ENCODE measurements at regions not wholly inside any gene's neighbourhood (a gene's known extent, or its start where the extent isn't known, plus 50 kb on each side); places are given as distances from the start of the nearest gene placed in this dataset.
A peak's percentile ranks its signal among the peaks of the same experiment; 100 is the strongest.

- Histone ChIP-seq H3K4me1 (ENCODE audit: insufficient read depth) (no peaks in the 10 kb centered on the region), H3K4me3 (ENCODE audit: low read depth, low read length) (no peak overlapping the region), H3K27ac (ENCODE audit: low read depth) (no peak overlapping the region), H3K36me3 (ENCODE audit: insufficient read depth) (no peaks in the 10 kb centered on the region)
- WGBS, result 10% methylated on average over 3 of the region's 3 CpGs
- DNase-seq (ENCODE audit: extremely low spot score), result no peak
These were observed 85.8 kb upstream of the WSCD2 start for GRCh38 chr12:108043286-108043685.

GRCh38 chr12:108043750-108044533 is 85.1 kb upstream of the WSCD2 start:
- Histone ChIP-seq H3K4me1 (ENCODE audit: insufficient read depth) (no peaks in the 10 kb centered on the region), H3K36me3 (ENCODE audit: insufficient read depth) (no peaks in the 10 kb centered on the region), H3K27ac (ENCODE audit: low read depth) (no peak overlapping the region), H3K4me3 (ENCODE audit: low read depth, low read length) (no peak overlapping the region)
- no peak for DNase-seq (ENCODE audit: extremely low spot score)
- 58% methylated on average over 7 of the region's 7 CpGs for WGBS

- no peak for DNase-seq (ENCODE audit: extremely low spot score)
- no peak overlapping the region for H3K4me3 ChIP-seq (ENCODE audit: low read depth, low read length)
- H3K27ac ChIP-seq (ENCODE audit: low read depth), result no peak overlapping the region
- no peaks in the 10 kb centered on the region for H3K4me1 ChIP-seq (ENCODE audit: insufficient read depth)
- H3K36me3 ChIP-seq (ENCODE audit: insufficient read depth), result no peaks in the 10 kb centered on the region
- WGBS, result 84% methylated on average over 10 of the region's 10 CpGs
These were observed 83.0 kb upstream of the WSCD2 start for GRCh38 chr12:108046135-108046534.

- Histone ChIP-seq H3K4me3 (ENCODE audit: low read depth, low read length) (no peak overlapping the region), H3K4me1 (ENCODE audit: insufficient read depth) (no peaks in the 10 kb centered on the region), H3K36me3 (ENCODE audit: insufficient read depth) (no peaks in the 10 kb centered on the region), H3K27ac (ENCODE audit: low read depth) (peak overlapping the region; percentile 1)
- no peak for DNase-seq (ENCODE audit: extremely low spot score)
- 39% methylated on average over 12 of the region's 12 CpGs for whole genome bisulfite sequencing
These were observed 82.4 kb upstream of the WSCD2 start for GRCh38 chr12:108046650-108047049.

GRCh38 chr12:108047071-108047550 is 82.0 kb upstream of the WSCD2 start:
- no peak overlapping the region for H3K4me3 ChIP-seq (ENCODE audit: low read depth, low read length)
- no peaks in the 10 kb centered on the region for H3K36me3 ChIP-seq (ENCODE audit: insufficient read depth)
- H3K27ac ChIP-seq (ENCODE audit: low read depth), result peak overlapping the region; percentile 1
- H3K4me1 ChIP-seq (ENCODE audit: insufficient read depth), result no peaks in the 10 kb centered on the region
- 24% methylated on average over 5 of the region's 5 CpGs for WGBS
- no peak for DNase-seq (ENCODE audit: extremely low spot score)

- H3K4me1 ChIP-seq (ENCODE audit: insufficient read depth), result no peaks in the 10 kb centered on the region
- H3K27ac ChIP-seq (ENCODE audit: low read depth), result no peak overlapping the region
- no peak overlapping the region for H3K4me3 ChIP-seq (ENCODE audit: low read depth, low read length)
- 81% methylated on average over 5 of the region's 5 CpGs for WGBS
- no peak for DNase-seq (ENCODE audit: extremely low spot score)
- no peaks in the 10 kb centered on the region for H3K36me3 ChIP-seq (ENCODE audit: insufficient read depth)
These were observed 80.4 kb upstream of the WSCD2 start for GRCh38 chr12:108048686-108049085.

- Histone ChIP-seq H3K4me1 (ENCODE audit: insufficient read depth) (no peaks in the 10 kb centered on the region), H3K4me3 (ENCODE audit: low read depth, low read length) (no peak overlapping the region), H3K27ac (ENCODE audit: low read depth) (no peak overlapping the region), H3K36me3 (ENCODE audit: insufficient read depth) (no peaks in the 10 kb centered on the region)
- 60% methylated on average over 5 of the region's 5 CpGs for WGBS
- no peak for DNase-seq (ENCODE audit: extremely low spot score)
These were observed 78.4 kb upstream of the WSCD2 start for GRCh38 chr12:108050696-108051095.

- DNase-seq (ENCODE audit: extremely low spot score), result no peak
- Histone ChIP-seq H3K4me3 (ENCODE audit: low read depth, low read length) (no peak overlapping the region), H3K36me3 (ENCODE audit: insufficient read depth) (no peaks in the 10 kb centered on the region), H3K4me1 (ENCODE audit: insufficient read depth) (no peaks in the 10 kb centered on the region), H3K27ac (ENCODE audit: low read depth) (no peak overlapping the region)
- 51% methylated on average over 5 of the region's 5 CpGs for WGBS
These were observed 76.8 kb upstream of the WSCD2 start for GRCh38 chr12:108052260-108052659.

GRCh38 chr12:108053512-108053911 is 75.6 kb upstream of the WSCD2 start:
- no peaks in the 10 kb centered on the region for H3K36me3 ChIP-seq (ENCODE audit: insufficient read depth)
- no peak overlapping the region for H3K27ac ChIP-seq (ENCODE audit: low read depth)
- no peaks in the 10 kb centered on the region for H3K4me1 ChIP-seq (ENCODE audit: insufficient read depth)
- DNase-seq (ENCODE audit: extremely low spot score), result no peak
- WGBS, result 81% methylated on average over 3 of the region's 3 CpGs
- no peak overlapping the region for H3K4me3 ChIP-seq (ENCODE audit: low read depth, low read length)

GRCh38 chr12:108054496-108054895 is 74.6 kb upstream of the WSCD2 start:
- Histone ChIP-seq H3K4me1 (ENCODE audit: insufficient read depth) (no peaks in the 10 kb centered on the region), H3K4me3 (ENCODE audit: low read depth, low read length) (no peak overlapping the region), H3K27ac (ENCODE audit: low read depth) (no peak overlapping the region), H3K36me3 (ENCODE audit: insufficient read depth) (no peaks in the 10 kb centered on the region)
- no peak for DNase-seq (ENCODE audit: extremely low spot score)
- WGBS, result 84% methylated on average over 2 of the region's 2 CpGs

- H3K4me1 ChIP-seq (ENCODE audit: insufficient read depth), result no peaks in the 10 kb centered on the region
- H3K27ac ChIP-seq (ENCODE audit: low read depth), result no peak overlapping the region
- H3K4me3 ChIP-seq (ENCODE audit: low read depth, low read length), result no peak overlapping the region
- no peak for DNase-seq (ENCODE audit: extremely low spot score)
- H3K36me3 ChIP-seq (ENCODE audit: insufficient read depth), result no peaks in the 10 kb centered on the region
- WGBS, result 51% methylated on average over 3 of the region's 3 CpGs
These were observed 73.9 kb upstream of the WSCD2 start for GRCh38 chr12:108055141-108055540.

GRCh38 chr12:108060067-108060466 is 69.0 kb upstream of the WSCD2 start:
- no peaks in the 10 kb centered on the region for H3K36me3 ChIP-seq (ENCODE audit: insufficient read depth)
- DNase-seq (ENCODE audit: extremely low spot score), result no peak
- H3K4me3 ChIP-seq (ENCODE audit: low read depth, low read length), result no peak overlapping the region
- WGBS, result 32% methylated on average over 3 of the region's 3 CpGs
- H3K27ac ChIP-seq (ENCODE audit: low read depth), result no peak overlapping the region
- H3K4me1 ChIP-seq (ENCODE audit: insufficient read depth), result no peaks in the 10 kb centered on the region

GRCh38 chr12:108060903-108061302 is 68.2 kb upstream of the WSCD2 start:
- Histone ChIP-seq H3K4me3 (ENCODE audit: low read depth, low read length) (no peak overlapping the region), H3K4me1 (ENCODE audit: insufficient read depth) (no peaks in the 10 kb centered on the region), H3K27ac (ENCODE audit: low read depth) (no peak overlapping the region), H3K36me3 (ENCODE audit: insufficient read depth) (no peaks in the 10 kb centered on the region)
- DNase-seq (ENCODE audit: extremely low spot score), result no peak
- WGBS, result 47% methylated on average over 1 of the region's 1 CpG

- Histone ChIP-seq H3K4me1 (ENCODE audit: insufficient read depth) (no peaks in the 10 kb centered on the region), H3K36me3 (ENCODE audit: insufficient read depth) (no peaks in the 10 kb centered on the region), H3K27ac (ENCODE audit: low read depth) (no peak overlapping the region), H3K4me3 (ENCODE audit: low read depth, low read length) (no peak overlapping the region)
- WGBS, result 20% methylated on average over 3 of the region's 3 CpGs
- no peak for DNase-seq (ENCODE audit: extremely low spot score)
These were observed 65.9 kb upstream of the WSCD2 start for GRCh38 chr12:108063192-108063591.
